Mucosa of gallbladder (tissue), 1 donor: ENCODE measurements at regions not wholly inside any gene's neighbourhood (a gene's known extent, or its start where the extent isn't known, plus 50 kb on each side); places are given as distances from the start of the nearest gene placed in this dataset.
"Not testable (repeated sequence)": the region's sequence is repeated elsewhere in the genome, so short reads cannot be mapped to it uniquely, and the experiment has no call there.

ENCODE experiments used
- DNase-seq: peaks from one replicate; pipeline ENCODE4 v3.0.0-alpha.2; 2020; ENCODE audit warnings: low spot score
- donor health status: DM: no; HTN: no; CAD: no.

DNA sequence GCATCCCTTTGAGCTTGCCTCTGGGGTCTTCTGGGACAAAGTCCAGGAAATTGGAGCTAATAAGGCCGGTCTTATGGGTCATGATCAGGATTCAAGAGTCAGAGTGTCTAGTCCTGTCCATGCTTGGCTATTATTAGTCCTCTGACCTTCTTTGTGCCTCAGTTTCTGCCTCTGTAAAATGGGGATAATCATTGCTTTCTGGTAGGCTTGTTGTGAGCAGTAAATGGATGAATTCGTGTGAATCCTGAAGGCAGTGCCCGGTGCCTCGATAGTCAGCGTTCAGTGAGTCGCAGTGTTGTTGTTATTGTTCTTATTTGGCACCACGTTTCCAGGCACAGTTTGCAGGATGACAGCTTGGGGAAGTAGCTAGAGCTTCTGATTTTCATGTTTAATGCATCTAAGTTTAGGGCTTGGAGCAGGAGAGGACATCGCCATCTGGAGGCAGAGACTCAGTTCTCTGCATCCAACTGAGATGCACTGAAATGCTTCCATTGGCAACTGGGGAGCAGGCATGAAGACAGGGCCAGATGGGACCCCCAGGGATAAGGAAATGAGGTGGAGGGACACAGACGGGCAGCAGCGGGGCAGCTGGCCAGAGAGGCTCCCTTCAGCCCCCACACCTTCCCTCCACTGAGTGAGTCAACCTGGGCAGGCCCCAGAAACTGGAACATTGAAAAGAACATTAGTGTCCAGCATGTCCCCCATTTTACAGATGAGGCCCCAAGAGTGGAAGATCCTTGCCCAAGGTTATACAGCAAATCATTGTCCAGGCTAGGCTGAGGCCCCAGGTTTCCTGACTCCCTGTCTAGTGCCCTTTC, 160.3 kb downstream of the PTPRU start:
- no peak for DNase-seq

- no peak for DNase-seq
Observed at GRCh38 chr1:29395736-29396437, 159.6 kb downstream of the PTPRU start.

GRCh38 chr1:29394521-29395225, 158.4 kb downstream of the PTPRU start:
- DNase-seq, result no peak

GRCh38 chr1:29393451-29393826, 157.1 kb downstream of the PTPRU start:
- no peak for DNase-seq

- DNase-seq, result no peak
Observed at GRCh38 chr1:29392486-29393450, 156.4 kb downstream of the PTPRU start.

- DNase-seq, result no peak
Observed at GRCh38 chr1:29392036-29392435, 155.7 kb downstream of the PTPRU start.

DNA sequence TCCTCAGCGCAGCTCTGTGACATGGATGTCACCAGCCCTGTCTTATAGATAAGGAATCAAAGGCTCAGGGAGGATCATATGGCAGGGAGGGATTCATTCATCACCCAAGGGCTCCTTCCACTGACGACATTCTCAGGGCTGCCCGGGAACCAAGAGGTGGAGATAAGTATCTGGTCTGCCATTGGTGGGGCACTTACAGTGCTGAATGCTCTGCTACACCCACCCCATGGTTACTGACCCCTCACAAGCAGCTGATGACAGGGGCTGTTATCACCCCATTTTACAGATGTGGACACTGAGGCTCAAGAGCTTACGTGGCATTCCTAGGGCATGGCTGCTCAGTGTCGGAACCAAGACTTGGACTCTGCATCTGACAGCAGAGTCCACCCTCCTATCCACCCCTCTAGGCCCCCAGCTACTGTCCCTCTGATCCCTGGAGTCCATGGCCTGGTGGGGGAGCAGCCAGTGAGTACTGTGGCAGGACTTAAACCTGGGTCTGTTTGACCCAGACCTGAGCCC, 155.1 kb downstream of the PTPRU start:
- no peak for DNase-seq

GRCh38 chr1:29390491-29391361, 154.4 kb downstream of the PTPRU start:
- no peak for DNase-seq

DNA sequence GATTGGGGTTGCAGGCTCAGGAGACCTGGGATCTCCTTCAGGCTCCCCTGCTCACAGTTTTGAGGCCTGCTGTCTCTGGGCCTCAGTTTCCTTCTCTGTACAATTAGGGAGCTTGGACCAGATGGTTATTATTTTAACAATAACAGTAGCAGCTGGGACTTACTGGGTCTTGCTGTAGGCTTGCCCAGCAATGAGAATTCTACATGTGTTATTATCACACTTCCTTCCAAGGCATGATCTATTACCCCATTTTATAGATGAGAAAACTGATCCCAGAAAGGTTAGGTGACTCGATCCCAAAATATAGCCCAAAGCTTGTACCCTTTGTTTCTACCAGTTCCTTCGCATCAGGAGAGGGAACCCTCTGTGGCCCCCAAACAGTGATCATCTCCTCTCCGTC, 153.8 kb downstream of the PTPRU start:
- DNase-seq, result no peak

GRCh38 chr1:29389533-29390041, 153.3 kb downstream of the PTPRU start:
- no peak for DNase-seq

DNA sequence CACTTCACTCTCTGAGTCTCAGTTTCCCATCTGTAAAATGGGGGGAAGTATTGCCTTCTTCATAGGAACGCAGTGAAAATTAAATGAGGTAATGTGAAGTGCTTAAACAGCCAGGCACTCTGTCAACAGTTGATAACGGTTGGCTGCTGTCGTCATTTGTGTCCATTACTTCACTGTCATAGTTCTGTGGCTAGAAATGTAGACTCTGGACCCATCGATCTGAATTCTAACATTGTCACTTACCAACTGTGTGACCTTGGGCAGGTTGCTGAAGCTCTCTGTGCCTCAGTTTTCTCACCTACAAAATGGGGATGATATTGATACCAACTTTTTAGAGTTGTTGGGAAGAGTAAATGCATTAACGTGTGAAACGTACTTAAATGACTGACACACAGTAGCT, 152.6 kb downstream of the PTPRU start:
- DNase-seq, result no peak

DNA sequence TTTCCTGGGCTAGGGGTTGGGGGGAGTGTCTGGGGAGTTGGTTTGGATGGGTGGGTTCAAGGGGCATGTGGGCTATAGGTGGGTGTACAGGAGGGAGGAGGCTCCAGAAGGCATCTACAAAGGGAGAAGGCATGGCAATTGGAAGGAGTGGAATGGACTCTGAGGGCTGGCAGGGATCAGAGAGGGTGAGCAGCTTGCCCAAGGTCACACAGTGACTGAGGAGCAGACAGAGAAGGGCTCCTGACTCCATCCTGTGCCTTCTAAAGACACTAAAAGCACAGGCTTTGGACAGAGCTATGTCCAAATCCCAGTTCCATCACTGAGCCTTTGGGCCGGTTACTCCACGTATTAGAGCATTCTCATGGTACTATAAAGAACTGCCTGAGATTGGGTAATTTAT, 151.8 kb downstream of the PTPRU start:
- DNase-seq, result no peak

- no peak for DNase-seq
Observed at GRCh38 chr1:29387210-29387609, 150.9 kb downstream of the PTPRU start.

DNA sequence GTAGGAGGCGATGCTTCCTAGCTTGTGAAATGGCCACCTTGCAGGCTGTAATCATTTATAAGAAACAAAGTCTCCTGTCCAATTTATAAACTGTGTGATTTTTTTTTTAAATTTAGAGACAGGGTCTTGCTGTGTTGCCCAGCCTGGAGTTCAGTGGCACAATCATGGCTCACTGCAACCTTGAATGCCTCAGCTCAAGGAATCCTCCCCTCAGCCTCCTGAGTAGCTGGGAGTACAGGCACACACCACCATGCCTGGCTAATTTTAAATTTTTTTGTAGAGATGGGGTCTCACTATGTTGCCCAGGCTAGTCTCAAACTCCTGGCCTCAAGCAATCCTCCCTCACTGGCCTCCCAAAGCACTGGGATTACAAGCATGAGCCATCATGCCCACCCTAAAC, 150.1 kb downstream of the PTPRU start:
- not testable (repeated sequence) for DNase-seq

DNA sequence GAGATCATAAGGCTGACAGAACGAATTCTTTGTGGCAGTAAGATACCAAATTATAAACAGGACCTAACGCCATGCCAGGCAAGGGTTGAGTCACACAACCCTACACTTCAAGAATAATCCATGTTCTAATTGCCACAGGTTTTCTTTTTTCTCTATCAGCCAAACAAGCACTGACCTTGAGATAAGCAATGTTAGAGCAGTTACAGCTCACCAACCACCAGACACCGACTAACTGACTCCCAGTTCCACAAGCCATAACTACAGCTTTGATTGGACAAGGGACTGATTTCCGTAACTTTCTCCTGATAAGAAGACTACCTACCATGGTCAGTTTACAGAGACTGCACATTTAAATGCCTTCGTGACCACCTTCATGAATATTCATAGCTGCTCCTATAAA, 149.6 kb downstream of the PTPRU start:
- no peak for DNase-seq

- DNase-seq, result no peak
Observed at GRCh38 chr1:29384496-29385015, 148.2 kb downstream of the PTPRU start.

DNA sequence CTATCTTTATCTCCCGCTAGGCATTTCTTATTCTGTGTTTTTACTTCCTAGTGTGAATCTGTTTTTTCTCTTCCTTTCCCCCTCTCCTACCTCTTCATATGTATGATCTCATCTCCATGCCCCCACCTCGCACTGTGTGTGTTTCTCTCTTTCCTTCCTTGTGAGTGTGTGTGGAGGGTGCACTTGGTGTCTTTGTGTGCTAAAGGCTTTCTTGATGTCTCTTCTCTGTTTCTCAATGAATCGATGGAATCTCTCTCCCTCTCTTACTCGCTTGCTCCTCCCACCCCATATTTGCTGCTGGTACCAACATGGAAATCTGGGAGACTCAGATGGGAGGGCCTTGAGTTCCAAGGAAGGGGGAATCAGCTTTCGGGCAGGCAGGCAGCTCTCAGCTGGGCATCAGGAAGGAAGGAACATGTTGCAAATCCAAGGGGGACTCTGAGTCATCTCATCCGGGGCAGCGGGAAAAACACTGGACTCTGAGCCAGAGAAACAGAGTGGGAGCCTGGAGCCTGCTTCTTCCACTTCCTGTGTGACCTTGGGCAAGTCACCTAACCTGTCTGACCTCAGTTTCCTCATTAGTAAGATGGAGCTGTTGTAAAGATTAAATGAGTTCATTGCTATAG, 147.5 kb downstream of the PTPRU start:
- DNase-seq, result no peak

- DNase-seq, result no peak
Observed at GRCh38 chr1:29382851-29383745, 146.8 kb downstream of the PTPRU start.
